HEK293 (cell line): ENCODE measurements at regions not wholly inside any gene's neighbourhood (a gene's known extent, or its start where the extent isn't known, plus 50 kb on each side); places are given as distances from the start of the nearest gene placed in this dataset.

ENCODE experiments used
- SP3 ChIP-seq: fragments of 450-650 bp; formaldehyde crosslinking; IDR thresholded peaks from 2 replicates; pipeline ENCODE4 v1.5.1; 2016; ENCODE audit warnings: missing biosample characterization, missing genetic modification characterization
- ZNF16 ChIP-seq: fragments of 450-650 bp; formaldehyde crosslinking; IDR thresholded peaks from 2 replicates; pipeline ENCODE4 v1.5.1; 2016; ENCODE audit warnings: low read depth, missing biosample characterization, missing genetic modification characterization
- ZNF169 ChIP-seq: fragments of 450-650 bp; formaldehyde crosslinking; IDR thresholded peaks from 2 replicates; pipeline ENCODE4 v1.5.1; 2016; ENCODE audit warnings: missing biosample characterization, missing genetic modification characterization
- TF ChIP-seq, protein P1 (sequence below): fragments of 450-650 bp; formaldehyde crosslinking; IDR thresholded peaks from 2 replicates; pipeline ENCODE4 v1.5.1; 2016; ENCODE audit warnings: missing biosample characterization, missing genetic modification characterization
- TF ChIP-seq, protein P2 (sequence below): fragments of 450-650 bp; formaldehyde crosslinking; IDR thresholded peaks from 2 replicates; pipeline ENCODE4 v1.5.1; 2016; ENCODE audit warnings: missing biosample characterization, missing genetic modification characterization, low read depth
- TF ChIP-seq, protein P3 (sequence below): fragments of 450-650 bp; formaldehyde crosslinking; IDR thresholded peaks from 2 replicates; pipeline ENCODE4 v1.5.1; 2016; ENCODE audit warnings: missing biosample characterization, missing genetic modification characterization, low read depth

DNA sequence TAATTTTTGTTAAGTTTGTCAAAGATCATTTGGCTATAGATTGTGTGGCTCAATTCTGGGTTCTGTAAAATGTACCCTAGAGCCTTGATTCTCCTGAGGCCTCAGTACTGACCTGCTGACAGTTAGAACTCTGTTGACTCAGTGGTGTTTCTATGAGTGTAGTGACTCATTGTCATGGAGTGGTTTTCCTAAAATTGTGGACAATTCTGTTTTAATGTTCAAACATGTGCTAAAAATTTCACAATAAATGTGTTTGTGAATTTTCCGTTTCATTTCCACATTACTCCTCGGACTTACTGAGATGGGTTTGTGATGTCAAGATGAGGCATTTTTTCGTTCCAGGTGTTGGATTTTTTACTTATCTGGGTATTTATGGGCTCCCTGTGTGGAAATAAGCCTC, 695.9 kb downstream of the TMEM121 start:
- TF ChIP-seq ZNF169 (no peak), SP3 (tag by site-specific recombination) (no peak), ZNF16 (tag by site-specific recombination) (no peak)
- TF ChIP-seq, protein P1, sequence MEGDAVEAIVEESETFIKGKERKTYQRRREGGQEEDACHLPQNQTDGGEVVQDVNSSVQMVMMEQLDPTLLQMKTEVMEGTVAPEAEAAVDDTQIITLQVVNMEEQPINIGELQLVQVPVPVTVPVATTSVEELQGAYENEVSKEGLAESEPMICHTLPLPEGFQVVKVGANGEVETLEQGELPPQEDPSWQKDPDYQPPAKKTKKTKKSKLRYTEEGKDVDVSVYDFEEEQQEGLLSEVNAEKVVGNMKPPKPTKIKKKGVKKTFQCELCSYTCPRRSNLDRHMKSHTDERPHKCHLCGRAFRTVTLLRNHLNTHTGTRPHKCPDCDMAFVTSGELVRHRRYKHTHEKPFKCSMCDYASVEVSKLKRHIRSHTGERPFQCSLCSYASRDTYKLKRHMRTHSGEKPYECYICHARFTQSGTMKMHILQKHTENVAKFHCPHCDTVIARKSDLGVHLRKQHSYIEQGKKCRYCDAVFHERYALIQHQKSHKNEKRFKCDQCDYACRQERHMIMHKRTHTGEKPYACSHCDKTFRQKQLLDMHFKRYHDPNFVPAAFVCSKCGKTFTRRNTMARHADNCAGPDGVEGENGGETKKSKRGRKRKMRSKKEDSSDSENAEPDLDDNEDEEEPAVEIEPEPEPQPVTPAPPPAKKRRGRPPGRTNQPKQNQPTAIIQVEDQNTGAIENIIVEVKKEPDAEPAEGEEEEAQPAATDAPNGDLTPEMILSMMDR = no peak
- TF ChIP-seq, protein P2, sequence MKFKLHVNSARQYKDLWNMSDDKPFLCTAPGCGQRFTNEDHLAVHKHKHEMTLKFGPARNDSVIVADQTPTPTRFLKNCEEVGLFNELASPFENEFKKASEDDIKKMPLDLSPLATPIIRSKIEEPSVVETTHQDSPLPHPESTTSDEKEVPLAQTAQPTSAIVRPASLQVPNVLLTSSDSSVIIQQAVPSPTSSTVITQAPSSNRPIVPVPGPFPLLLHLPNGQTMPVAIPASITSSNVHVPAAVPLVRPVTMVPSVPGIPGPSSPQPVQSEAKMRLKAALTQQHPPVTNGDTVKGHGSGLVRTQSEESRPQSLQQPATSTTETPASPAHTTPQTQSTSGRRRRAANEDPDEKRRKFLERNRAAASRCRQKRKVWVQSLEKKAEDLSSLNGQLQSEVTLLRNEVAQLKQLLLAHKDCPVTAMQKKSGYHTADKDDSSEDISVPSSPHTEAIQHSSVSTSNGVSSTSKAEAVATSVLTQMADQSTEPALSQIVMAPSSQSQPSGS (tag by site-specific recombination) = no peak
- TF ChIP-seq, protein P3, sequence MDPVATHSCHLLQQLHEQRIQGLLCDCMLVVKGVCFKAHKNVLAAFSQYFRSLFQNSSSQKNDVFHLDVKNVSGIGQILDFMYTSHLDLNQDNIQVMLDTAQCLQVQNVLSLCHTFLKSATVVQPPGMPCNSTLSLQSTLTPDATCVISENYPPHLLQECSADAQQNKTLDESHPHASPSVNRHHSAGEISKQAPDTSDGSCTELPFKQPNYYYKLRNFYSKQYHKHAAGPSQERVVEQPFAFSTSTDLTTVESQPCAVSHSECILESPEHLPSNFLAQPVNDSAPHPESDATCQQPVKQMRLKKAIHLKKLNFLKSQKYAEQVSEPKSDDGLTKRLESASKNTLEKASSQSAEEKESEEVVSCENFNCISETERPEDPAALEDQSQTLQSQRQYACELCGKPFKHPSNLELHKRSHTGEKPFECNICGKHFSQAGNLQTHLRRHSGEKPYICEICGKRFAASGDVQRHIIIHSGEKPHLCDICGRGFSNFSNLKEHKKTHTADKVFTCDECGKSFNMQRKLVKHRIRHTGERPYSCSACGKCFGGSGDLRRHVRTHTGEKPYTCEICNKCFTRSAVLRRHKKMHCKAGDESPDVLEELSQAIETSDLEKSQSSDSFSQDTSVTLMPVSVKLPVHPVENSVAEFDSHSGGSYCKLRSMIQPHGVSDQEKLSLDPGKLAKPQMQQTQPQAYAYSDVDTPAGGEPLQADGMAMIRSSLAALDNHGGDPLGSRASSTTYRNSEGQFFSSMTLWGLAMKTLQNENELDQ = no peak
